HG03571 (cell line): ENCODE measurements at regions not wholly inside any gene's neighbourhood (a gene's known extent, or its start where the extent isn't known, plus 50 kb on each side); places are given as distances from the start of the nearest gene placed in this dataset.
"Not testable (repeated sequence)": the region's sequence is repeated elsewhere in the genome, so short reads cannot be mapped to it uniquely, and the experiment has no call there.

Source experiments
- ATAC-seq: cut with Tn5 transposase; IDR thresholded peaks from one replicate; pipeline ENCODE4 v1.9.1; 2021; ENCODE audit not compliant: unreplicated experiment

GRCh38 chr14:55766071-55766470 lies 186.1 kb downstream of the KTN1 start:
- no peak for ATAC-seq

DNA sequence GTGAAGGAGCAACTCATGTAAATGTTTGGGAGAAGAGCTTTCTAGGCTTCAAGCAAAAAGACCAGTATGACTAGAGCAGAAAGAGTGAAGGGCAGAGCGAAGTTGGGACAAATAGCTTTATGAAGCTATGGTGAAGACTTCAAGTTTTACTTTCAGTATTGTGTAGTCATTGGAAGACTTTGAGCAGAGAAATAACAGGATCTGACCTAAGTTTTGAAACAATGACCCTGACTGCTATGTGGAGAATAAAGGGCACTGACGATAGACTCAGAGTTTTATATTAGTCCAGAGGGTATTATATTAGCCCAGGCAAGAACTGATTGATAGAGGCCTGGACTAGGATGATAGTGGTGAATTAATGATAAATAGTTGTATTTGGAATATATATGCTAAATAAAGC lies 187.3 kb downstream of the KTN1 start:
- no peak for ATAC-seq

GRCh38 chr14:55769877-55770276 lies 189.9 kb downstream of the KTN1 start:
- ATAC-seq = no peak

DNA sequence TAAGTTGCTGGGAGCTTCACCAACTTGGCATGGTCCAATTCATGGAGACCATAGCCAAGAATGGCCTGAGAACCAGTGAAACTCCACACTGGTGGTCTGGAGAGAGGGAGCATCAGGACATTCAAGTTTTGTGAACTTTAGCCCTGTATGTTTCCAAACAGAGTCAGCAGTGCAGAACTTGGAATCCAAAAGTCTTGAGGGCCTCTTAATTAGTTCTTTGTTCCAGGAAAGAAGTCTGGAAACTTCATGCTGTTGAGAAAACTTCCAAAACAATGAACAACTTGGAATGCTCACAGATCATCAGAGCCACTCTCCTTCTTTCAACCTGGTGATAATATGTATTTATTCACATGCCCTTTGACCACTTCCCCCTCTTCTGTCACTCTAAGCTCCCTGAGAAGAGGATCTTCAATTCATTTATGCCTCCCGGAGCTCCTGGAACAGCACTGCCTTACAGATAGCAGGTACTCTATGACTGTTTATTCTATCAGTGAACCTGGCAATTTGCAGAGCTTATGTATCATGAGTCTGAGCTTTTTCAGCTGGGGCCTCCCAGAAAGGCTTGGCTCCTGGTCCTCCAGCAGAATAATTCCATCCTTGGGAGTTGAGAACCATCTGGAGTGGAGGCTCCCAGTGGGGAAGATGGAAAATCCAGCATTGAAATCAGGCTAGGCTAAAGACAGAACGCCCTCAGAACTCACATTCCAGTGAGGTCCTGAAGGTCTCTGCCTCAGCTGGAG lies 191.4 kb downstream of the KTN1 start:
- ATAC-seq = no peak

GRCh38 chr14:55772486-55772885 lies 192.5 kb downstream of the KTN1 start:
- ATAC-seq = no peak

GRCh38 chr14:55773312-55773711 lies 193.3 kb downstream of the KTN1 start:
- ATAC-seq = no peak

DNA sequence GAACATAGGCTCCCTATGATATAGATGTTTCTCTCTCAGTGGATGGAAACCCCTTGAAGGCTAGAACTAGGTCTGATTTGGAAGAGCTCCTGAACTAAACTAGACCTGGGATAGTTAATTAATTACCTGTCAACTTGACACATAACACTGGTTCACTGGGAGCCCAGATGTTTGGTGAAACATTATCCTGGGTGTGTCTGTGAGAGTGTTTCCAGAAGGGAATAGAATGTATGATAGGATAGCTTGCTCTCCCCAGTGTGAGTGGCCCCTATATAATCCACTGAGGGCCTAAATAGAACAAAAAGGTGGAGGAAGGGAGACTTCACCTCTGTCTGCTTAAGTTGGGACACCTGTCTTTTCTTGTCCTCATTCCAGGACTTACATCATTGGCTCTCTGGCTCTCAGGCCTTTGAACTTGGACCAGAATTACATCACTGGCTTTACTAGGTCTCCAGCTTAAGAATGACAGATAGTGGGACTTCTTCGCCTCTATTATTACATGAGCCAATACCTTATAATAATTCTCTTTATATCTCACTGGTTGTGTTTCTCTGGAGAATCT lies 194.1 kb downstream of the KTN1 start:
- no peak for ATAC-seq

DNA sequence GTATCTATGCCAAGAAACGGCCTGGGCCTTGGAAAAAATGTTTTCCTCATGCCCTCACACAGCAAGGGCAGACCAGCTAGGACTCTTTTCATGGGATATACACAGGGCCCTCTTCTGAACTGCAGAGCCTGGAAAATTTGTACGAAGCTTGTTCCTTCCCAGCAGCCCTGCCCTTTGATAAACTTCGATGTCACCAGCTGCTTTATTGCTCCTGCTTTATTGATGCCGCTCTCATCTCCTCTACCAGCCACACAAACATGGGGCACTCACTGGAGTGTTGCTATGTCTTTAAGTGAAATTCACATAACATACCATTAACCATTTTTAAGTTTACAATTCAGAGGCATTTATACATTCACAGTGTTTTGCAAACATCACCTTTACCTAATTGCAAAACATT lies 197.9 kb downstream of the KTN1 start:
- ATAC-seq = no peak

- no peak for ATAC-seq
Measured at GRCh38 chr14:55780156-55780946, 200.3 kb downstream of the KTN1 start.

- ATAC-seq = no peak
Measured at GRCh38 chr14:55781046-55781445, 201.0 kb downstream of the KTN1 start.

DNA sequence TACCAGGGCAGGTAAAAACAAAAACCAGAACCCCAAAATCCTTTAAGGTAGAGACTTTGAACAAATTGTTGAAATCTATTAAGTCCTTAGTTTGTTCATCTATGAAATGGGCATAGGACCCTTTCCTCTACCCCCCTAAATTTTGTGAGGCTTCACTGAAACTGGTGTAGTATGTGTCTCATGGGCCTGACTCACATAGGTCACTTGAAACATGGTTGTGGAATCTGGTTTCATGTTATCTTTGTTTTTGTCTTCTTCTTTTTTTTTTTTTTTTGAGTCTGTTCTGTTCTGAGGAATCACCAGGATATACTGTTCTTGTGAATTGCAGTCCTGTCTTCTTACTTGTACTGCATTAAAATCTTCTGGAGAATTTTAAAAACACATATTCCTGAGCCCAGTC lies 202.2 kb downstream of the KTN1 start:
- ATAC-seq = no peak

GRCh38 chr14:55789406-55789805 lies 209.4 kb downstream of the KTN1 start:
- no peak for ATAC-seq

GRCh38 chr14:55794655-55795595 lies 214.9 kb downstream of the KTN1 start:
- no peak for ATAC-seq

DNA sequence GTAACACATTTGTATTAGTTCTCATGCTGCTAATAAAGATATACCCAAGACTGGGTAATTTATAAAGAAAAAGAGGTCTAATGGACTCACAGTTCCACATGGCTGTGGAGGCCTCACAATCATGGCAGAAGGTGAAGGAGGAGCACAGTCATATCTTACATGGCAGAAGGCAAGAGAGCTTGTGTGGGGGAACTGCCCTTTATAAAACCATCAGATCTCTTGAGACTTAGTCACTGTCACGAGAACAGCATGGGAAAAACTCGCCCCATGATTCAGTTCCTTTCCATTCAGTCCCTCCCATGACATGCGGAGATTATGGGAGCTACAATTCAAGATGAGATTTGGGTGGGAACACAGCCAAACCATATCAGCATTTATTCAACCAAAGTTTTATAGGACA lies 216.5 kb downstream of the KTN1 start:
- not testable (repeated sequence) for ATAC-seq

- ATAC-seq = no peak
Measured at GRCh38 chr14:55798406-55798805, 218.4 kb downstream of the KTN1 start.

DNA sequence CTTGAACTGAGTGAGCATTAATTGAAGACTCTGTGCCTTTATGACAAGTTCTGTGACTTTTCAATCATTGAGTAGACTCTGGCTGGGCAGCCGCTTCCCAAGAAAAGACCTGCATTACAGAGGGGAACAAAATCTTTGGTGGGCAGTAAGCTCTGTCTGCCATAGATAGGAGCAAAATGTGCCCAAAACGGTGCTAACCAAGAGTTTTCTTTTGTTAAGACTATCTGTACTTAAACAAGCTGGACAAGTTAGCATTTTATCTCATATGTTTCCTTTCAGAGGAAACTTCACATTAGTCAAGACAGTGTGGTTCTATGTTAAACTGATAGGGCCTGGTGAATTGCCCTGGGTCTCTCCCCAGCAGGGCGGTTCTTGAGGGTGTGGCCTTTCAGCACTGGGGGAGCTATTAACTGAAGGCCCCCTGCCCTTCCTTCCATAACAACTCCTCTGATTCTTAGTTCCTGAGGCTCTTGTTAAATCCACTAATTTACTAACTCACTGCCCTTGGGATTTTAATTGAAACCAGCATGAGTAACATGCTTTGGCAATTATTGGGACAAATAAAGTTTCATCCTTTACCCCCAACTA lies 219.6 kb downstream of the KTN1 start:
- ATAC-seq = no peak

GRCh38 chr14:55800156-55800785 lies 220.3 kb downstream of the KTN1 start:
- no peak for ATAC-seq

GRCh38 chr14:55801121-55801520 lies 221.1 kb downstream of the KTN1 start:
- no peak for ATAC-seq

- ATAC-seq = no peak
Measured at GRCh38 chr14:55802986-55803872, 223.2 kb downstream of the KTN1 start.
